ENCODE measurements at regions not wholly inside any gene's neighbourhood (a gene's known extent, or its start where the extent isn't known, plus 50 kb on each side); places are given as distances from the start of the nearest gene placed in this dataset.
"Not testable (repeated sequence)": the region's sequence is repeated elsewhere in the genome, so short reads cannot be mapped to it uniquely, and the experiment has no call there.

DNA sequence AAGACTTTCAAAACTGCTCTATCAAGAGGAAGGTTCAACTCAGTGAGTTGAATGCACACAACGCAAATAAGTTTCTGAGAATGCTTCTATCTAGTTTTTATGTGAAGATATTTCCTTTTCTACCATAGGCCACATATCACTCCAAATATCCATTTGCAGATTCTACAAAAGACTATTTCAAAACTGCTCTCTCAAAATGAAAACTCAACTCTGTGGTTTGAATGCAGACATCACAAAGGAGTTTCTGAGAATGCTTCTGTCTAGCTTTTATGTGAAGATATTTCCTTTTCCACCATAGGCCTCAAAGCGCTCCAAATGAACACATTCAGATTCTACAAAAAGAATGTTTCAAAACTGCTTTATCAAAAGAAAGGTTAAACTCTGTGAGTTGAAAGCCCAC, 1093.1 kb upstream of the DEFB115 start:
- DNase-seq (ENCODE audit: low read depth in 4 of 4, low spot score in 2 of 4), result not testable (repeated sequence)

DNA sequence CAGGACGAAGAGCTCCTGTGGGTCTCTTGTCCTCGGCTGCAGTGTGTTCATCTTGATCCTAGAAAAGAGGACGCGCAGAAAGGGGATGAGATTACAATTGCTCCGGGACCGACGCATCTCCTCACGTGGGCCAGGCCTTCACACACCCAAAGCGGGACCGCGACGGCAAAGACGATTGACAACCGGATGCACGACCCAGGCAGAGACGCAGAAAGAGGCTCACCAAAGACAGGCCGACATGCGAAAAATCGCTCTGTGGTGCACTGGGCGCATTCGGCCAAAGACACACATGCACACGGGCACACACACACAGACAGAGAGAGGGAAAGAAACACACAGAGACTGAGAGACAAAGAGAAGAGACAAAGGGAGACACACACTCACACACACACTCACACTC, 1089.9 kb upstream of the DEFB115 start:
- DNase-seq (ENCODE audit: low read depth in 4 of 4, low spot score in 2 of 4), result no peak

DNA sequence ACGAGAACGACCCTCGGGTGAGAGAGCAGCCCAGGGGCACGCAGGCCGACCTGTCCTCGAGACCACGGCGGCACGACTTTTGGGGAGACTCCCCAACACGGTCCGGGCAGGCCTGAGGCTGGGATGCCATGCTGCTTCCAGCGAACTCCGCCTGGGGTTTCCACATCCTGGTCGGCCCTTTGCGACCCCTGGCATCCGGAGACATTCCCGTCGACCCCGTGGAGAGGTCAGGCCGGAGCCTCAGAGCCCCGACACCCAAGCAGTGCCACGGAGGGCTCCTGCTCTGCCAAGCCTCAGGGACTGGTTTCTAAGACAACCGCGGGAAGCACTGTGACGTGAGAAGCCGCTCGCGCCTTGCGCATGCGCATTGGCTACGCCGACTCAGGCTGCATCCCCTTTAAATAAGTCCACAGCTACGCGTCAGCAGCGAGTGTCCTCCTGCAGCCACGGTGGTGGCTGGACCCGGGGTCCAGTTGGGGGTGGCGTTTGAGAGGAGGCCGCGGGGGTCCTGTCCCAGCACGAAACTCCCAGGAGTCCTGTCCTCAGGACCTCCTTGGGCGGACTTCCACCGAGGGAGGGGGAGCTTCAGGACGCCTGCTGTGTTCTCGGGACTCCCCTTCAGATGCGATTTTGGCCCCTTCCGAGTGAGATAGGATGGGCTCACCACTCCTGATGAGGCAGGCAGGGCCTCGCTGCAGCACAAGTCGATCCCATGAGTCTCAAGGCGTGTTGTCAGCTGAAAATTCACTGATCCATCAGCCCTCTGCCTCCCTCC, 1089.3 kb upstream of the DEFB115 start:
- DNase-seq (ENCODE audit: low read depth in 4 of 4, low spot score in 2 of 4), result no peak

DNA sequence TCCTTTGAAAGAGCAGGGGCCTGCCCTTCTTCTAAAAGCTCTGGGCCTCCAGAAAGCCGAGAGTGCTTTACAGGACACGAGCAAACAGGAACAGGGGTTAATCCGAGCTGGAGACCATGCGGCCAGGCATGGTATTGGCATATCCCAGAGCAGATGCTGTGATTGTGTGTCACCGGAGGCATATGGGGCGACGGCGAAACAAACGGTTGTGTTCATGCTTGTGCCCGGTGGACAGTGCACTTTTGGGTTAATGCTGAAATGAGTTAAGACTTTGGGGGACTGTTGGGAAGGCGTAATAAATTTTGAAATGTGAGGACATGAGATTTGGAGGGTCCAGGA, 1088.7 kb upstream of the DEFB115 start:
- DNase-seq (ENCODE audit: low read depth in 4 of 4, low spot score in 2 of 4), result no peak

DNA sequence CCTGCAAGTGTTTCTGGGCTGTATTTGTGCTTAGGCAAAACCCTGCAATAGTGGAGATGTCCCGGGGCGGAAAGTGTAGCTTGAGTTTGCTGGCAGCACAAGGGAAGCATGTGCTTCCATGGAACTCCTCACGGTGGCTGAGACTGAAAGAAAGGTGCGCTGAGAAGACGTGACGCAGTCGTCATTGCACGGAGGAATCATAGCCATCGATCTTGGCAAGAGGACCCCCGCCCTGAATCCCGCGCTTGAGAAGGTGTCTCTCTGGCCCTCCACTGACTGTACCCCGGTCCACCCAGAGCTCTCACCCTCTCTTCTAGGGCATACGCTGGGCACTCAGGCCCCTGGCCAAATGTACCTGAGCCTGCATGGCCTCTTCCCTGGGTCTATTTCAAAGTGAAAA, 1081.8 kb upstream of the DEFB115 start:
- no peak for DNase-seq (ENCODE audit: low read depth in 4 of 4, low spot score in 2 of 4)

DNA sequence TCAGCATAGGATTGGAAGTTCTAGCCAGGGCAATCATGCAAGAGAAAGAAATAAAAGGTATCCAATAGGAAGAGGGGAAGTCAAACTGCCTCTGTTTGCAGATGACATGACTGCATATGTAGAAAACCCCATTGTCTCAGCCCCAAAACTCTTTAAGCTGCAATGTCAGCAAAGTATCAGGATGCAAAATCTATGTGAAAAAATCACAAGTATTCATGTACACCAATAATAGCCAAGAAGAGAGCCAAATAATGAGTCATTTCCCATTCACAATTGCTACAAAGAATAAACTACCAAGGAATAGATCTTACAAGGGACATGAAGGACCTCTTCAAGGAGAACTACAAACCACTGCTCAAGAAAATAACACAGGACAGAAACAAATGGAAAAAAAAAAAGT, 1074.3 kb upstream of the DEFB115 start:
- DNase-seq (ENCODE audit: low read depth in 4 of 4, low spot score in 2 of 4), result not testable (repeated sequence)

DNA sequence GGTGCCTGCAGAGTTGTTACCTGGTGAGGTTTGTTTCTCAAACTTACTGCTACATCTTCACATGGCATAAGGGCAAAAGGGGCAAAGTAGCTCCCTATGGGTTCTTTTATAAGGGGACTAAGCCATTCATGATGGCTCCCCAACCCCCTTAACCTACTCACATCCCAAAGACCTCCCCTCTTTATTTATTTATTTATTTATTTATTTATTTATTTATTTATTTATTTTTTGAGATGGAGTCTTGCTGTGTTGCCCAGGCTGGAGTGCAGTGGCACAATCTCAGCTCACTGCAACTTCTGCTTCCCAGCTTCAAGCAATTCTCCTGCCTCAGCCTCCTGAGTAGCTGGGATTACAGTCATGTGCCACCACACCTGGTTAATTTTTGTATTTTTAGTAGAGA, 1065.7 kb upstream of the DEFB115 start:
- not testable (repeated sequence) for DNase-seq (ENCODE audit: low read depth in 4 of 4, low spot score in 2 of 4)

DNA sequence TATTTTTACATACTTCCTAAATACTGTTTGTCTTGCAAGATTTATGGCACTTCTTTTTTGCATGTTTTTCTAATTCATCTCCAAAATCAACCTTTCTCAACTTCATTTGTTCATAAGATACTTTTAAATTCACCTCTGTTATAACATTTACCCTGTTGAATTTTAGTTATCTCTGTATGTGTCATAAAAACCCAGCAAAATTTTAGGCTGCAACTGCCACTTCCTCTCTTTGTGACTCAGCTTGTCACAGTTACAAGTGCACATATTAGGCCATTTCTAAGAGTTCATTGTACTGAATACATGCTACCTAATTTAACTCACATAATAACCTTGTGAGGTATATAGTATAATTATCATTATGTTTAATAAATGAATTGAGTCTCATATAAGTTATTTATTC, 1023.0 kb upstream of the DEFB115 start:
- not testable (repeated sequence) for DNase-seq (ENCODE audit: low read depth in 4 of 4, low spot score in 2 of 4)

DNA sequence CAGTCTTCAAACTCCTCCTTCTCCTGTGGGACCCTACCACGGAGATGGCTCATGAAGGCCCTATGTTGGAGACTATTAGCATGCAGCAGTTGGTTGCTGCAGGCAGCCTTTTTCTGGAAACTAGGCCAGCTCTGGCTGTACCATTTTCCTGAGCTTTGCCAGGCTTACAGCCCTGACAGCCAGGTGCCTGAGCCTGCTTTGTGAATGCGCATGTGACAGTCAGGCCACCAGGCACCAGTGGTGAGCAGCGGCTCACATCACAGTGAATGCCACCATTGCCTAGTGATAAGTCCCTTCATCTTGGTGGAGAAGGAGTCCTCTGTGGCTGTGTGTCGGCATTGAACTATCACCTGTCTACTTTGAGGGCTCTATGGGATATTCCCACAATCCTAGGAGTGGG, 982.4 kb upstream of the DEFB115 start:
- DNase-seq (ENCODE audit: low read depth in 4 of 4, low spot score in 2 of 4), result not testable (repeated sequence)

DNA sequence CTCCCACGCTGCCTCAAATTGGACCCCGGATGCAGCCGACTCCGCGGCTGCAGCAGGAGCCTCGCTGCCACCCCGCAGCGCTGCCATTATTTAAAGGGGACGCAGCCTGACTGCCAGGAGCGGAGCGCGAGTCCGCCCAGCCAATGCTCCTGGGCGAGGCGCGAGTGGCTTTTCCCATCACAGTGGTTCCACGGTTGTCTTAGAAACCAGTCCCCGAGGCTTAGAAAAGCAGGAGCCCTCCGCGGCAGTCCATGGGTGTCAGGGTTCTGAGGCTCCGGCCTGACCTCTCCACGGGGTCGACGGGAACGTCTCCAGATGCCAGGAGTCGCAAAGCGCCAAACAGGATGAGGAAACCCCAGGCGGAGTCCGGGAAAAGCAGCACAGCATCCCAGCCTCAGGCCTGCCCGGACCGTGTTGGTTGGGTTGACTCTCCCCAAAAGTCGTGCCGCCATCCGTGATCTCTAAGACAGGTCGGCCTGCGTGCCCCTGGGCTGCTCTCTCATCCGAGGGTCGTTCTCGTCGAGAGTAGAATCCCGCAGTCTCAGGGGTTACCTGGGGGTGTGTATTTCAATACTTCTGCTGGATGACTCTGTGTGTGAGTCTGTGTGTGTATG, 975.8 kb upstream of the DEFB115 start:
- no peak for DNase-seq (ENCODE audit: low read depth in 4 of 4, low spot score in 2 of 4)

DNA sequence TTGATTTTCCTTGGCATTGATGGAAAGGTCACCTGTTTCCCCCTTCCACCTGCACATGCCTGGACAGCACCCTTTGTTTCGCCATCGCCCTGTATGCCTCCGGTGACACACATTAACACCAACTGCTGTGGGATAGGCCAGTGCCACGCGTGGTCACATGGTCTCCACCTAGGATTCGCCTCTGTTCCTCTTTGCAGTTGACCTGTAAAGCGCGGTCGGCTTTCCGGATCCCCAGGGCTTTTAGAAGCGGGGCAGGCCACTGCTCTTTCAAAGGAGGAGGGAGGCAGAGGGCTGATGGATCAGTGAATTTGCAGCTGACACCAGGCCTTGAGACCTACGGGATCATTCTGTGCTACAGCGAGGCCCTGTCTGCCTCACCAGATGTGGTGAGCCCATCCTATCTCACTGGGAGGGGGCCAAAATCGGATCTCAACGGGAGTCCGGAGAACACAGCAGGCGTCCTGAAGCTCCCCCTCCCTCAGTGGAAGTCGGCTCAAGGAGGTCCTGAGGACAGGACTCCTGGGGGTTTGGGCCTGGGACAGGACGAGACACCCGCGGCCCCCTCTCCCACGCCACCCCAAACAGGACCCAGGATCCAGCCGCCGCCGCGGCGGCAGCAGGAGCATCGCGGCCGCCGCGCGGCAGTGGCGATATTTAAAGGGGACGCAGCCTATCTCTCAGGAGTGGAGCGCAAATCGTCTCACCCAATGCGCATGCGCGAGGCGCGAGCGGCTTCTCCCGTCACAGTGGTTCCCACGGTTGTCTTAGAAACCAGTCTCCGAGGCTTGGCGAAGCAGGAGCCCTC, 973.8 kb upstream of the DEFB115 start:
- DNase-seq (ENCODE audit: low read depth in 4 of 4, low spot score in 2 of 4), result peak in 1 of 4 donors; percentile 85

DNA sequence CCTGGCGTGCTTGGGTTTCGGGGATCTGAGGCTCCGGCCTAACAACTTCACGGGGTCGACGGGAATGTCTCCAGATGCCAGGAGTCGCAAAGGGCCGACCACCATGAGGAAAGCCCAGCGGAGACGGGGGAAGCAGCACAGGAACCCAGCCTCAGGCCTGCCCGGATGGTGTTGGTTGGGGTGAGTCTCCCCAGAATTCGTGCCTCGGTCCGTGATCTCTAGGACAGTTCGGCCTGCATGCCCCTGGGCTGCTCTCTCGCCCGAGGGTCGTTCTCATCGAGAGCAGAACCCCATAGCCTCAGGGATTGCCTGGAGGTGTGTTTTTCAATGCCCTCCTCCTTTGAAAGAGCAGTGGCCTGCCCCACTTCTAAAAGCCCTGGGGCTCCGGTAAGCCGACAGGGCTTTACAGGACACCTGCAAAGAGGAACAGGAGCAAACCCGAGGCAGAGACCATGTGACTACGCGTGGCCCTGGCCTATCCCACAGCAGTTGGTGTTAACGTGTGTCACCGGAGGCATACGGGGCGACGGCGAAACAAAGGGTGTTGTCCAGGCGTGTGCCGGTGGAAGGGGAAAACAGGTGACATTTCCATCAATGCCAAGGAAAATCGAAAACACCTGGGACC, 973.1 kb upstream of the DEFB115 start:
- DNase-seq (ENCODE audit: low read depth in 4 of 4, low spot score in 2 of 4), result no peak

DNA sequence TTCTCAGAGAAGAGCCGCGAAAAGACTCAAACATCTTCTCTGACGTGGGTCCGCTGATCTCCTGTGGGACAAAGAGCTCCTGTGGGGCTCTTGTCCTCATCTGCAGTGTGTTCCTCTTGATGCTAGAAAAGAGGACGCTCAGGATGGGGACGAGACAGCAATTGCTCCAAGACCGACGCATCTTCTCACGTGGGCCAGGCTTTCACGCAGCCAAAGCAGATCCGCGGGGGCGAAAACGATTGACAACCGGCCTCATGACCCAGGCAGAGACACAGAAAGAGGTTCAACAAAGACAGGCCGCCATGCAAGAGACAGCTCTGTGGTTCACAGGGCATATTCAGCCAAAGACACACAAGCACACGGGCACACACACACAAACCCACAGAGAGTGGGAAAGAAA, 971.8 kb upstream of the DEFB115 start:
- no peak for DNase-seq (ENCODE audit: low read depth in 4 of 4, low spot score in 2 of 4)

DNA sequence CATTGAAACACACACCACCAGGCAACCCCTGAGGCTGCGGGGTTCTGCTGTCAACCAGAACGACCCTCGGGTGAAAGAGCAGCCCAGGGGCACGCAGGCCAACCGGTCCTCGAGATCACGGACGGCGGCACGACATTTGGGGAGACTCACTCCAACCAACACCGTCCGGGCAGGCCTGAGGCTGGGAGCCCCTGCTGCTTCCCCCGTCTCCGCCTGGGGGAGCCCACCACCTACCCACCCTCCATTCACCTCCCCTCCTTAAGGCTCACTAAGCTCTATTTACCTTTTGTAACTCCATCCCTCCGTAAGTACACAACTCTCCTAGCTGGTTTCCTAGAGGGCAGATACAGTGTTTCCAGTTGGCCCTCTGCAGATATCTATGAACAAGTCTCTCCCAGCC, 971.3 kb upstream of the DEFB115 start:
- DNase-seq (ENCODE audit: low read depth in 4 of 4, low spot score in 2 of 4), result no peak

DNA sequence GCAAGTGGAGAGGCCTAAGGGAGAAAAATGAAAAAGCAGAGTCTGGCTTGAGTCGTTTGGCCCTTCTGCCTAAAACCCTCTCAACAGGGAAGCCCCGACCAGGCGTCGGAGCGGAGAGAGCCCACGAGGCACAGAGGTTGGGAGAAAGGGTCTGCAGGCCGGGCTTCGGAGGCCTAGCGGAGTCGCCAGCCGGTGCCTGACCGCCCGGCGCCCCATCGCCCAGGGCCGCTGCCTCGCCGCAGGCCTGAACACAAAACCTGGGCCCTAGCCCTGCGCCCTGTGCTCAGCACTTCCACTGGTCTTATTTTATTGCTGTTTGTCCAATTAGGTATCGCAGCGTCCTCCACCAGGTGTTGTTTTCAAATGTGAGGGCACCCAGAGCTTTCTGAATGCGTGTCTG, 970.0 kb upstream of the DEFB115 start:
- DNase-seq (ENCODE audit: low read depth in 4 of 4, low spot score in 2 of 4), result not testable (repeated sequence)

DNA sequence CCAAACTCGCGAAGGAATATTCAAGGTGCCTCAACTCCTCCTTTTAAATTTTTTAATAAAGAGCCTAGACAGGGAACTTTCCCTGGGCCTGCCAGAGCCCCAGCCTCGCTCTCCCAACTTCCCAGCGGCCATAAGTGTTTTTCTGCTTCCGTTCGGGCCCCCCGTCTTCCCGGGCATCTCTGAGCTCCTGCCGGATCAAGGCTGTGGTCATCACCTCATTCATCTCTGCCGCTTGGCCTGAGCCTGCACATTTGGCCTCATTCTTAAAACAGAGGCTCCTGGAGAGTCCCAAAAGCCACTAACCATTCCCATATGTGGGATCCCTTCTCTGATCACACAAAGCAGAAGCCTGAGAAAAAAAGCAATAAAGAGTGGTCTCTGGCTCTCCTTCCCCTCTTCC, 969.1 kb upstream of the DEFB115 start:
- no peak for DNase-seq (ENCODE audit: low read depth in 4 of 4, low spot score in 2 of 4)

DNA sequence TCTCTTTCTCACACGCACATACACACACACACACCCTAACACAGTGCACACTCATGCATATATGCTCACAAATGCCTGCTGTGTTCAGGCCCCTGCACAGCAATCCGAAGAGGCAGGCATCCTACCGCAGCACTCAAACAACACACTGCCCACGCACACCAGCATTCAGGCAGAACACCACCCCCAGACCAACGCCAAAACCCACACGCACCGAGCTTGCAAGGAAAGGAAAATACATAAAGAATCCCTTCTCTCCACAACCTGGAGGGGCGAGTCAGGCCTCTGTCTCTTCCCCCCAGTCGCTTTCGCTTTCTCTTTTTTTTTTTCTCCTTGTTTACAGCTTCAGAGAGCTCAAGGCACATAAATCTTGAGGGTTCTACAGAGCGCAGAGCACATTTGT, 968.4 kb upstream of the DEFB115 start:
- not testable (repeated sequence) for DNase-seq (ENCODE audit: low read depth in 4 of 4, low spot score in 2 of 4)

DNA sequence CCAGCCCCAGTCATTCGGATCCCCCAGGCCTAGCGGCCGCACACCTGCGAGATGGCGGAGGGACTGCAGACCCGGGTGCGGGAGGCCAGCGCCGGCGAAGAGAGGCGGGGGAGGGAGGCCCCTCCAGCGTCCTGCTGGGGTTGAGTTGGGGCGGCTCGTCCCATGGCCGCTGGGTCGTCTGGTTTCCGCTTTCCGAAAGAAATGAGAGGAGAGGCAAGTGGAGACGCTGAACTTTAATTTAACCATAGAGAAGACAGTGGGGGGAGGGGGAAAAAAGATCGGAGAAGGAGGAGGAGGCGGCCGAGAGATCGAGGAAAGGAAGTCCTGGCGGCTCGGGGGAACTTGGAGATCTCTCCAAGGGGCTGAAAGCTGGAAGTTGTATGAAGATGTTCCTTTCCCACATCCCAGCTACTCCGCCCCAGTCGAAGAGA, 967.7 kb upstream of the DEFB115 start:
- not testable (repeated sequence) for DNase-seq (ENCODE audit: low read depth in 4 of 4, low spot score in 2 of 4)

DNA sequence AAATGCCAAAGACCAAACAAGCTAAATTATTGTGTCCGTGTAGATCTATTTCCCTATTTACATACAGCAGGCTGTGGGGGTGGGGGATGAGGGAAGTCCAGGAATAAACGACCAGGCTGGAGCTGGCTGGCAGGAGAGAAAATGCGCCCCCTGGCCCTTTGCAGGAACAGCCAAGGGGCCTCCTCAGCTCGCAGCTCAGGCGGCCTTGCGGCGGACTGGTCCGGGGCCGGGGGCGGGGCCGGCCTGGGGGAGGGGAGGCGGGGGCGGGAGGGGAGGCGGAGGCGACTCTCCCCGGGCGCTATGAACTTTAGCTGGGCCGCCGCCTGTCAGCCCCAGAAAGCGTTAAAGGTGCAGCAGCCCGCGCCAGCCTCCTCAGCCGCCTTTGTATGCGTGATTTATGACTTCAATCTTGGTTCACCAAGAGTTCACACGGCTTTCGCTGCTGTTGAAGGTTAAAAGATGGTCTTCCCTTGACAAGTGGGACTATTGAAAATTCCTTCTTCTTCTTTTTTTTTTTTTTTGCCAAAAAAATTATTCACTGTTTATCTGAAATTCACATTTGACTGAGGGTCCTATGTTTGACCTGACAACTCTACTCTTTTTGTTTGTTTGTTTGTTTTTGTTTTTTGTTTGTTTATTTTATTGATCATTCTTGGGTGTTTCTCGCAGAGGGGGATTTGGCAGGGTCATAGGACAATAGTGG, 967.0 kb upstream of the DEFB115 start:
- peak in 1 of 4 donors; percentile 82 for DNase-seq (ENCODE audit: low read depth in 4 of 4, low spot score in 2 of 4)

DNA sequence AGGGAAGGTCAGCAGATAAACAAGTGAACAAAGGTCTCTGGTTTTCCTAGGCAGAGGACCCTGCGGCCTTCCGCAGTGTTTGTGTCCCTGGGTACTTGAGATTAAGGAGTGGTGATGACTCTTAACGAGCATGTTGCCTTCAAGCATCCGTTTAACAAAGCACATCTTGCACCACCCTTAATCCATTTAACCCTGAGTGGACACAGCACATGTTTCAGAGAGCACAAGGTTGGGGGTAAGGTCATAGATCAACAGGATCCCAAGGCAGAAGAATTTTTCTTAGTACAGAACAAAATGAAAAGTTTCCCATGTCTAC, 966.4 kb upstream of the DEFB115 start:
- not testable (repeated sequence) for DNase-seq (ENCODE audit: low read depth in 4 of 4, low spot score in 2 of 4)

DNA sequence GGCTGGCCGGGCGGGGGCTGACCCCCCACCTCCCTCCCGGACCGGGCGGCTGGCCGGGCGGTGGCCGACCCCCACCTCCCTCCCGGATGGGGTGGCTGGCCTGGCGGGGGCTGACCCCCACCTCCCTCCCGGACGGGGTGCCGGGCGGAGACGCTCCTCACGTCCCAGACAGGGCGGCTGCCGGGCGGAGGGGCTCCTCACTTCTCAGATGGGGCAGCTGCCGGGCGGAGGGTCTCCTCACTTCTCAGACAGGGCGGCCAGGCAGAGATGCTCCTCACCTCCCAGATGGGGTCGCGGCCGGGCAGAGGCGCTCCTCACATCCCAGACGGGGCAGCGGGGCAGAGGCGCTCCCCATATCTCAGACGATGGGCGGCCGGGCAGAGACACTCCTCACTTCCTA, 965.8 kb upstream of the DEFB115 start:
- DNase-seq (ENCODE audit: low read depth in 4 of 4, low spot score in 2 of 4), result not testable (repeated sequence)

Data from left renal cortex interstitium (tissue), 4 donors.